Prostate gland (tissue), 2 donors: ENCODE measurements at regions not wholly inside any gene's neighbourhood (a gene's known extent, or its start where the extent isn't known, plus 50 kb on each side); places are given as distances from the start of the nearest gene placed in this dataset.

Experiments used
- POLR2A ChIP-seq: fragments of 450-650 bp; IDR thresholded peaks from one replicate; pipeline ENCODE4 v1.6.1; 2016; ENCODE audit warnings: antibody characterized with exemption, mild to moderate bottlenecking
- POLR2AphosphoS5 ChIP-seq: sonication (generic); formaldehyde crosslinking; IDR thresholded peaks from one replicate; pipeline ENCODE4 v1.6.1; 2017; ENCODE audit warnings: antibody characterized with exemption
- TF ChIP-seq, protein P1 (sequence below), 4 experiments: fragments of 200-600 bp in 2 of 4; fragments of 450-650 bp in 2 of 4; sonication (generic) in 2 of 4; IDR thresholded peaks; 1 replicate in 3 of 4; 2 replicates in 1 of 4; pipeline ENCODE4 v1.5.1; 2016 to 2019; ENCODE audit warnings: antibody characterized with exemption in 4 of 4, mild to moderate bottlenecking in 2 of 4, moderate library complexity in 2 of 4

GRCh38 chr17:77456951-77457548 is 316.3 kb downstream of the SEC14L1 start:
- TF ChIP-seq, protein P1, sequence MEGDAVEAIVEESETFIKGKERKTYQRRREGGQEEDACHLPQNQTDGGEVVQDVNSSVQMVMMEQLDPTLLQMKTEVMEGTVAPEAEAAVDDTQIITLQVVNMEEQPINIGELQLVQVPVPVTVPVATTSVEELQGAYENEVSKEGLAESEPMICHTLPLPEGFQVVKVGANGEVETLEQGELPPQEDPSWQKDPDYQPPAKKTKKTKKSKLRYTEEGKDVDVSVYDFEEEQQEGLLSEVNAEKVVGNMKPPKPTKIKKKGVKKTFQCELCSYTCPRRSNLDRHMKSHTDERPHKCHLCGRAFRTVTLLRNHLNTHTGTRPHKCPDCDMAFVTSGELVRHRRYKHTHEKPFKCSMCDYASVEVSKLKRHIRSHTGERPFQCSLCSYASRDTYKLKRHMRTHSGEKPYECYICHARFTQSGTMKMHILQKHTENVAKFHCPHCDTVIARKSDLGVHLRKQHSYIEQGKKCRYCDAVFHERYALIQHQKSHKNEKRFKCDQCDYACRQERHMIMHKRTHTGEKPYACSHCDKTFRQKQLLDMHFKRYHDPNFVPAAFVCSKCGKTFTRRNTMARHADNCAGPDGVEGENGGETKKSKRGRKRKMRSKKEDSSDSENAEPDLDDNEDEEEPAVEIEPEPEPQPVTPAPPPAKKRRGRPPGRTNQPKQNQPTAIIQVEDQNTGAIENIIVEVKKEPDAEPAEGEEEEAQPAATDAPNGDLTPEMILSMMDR (IDR thresholded peaks at IDR 0.05): no peak
- no peak for TF ChIP-seq POLR2AphosphoS5
- TF ChIP-seq POLR2A: no peak
